HCT116 (cell line): ENCODE measurements at regions not wholly inside any gene's neighbourhood (a gene's known extent, or its start where the extent isn't known, plus 50 kb on each side); places are given as distances from the start of the nearest gene placed in this dataset.

ENCODE experiments used
- ATAC-seq: fragments of 200-7000 bp; cut with Tn5 transposase; 2 replicates; pipeline ENCODE4 v1.9.1; 2020; ENCODE audit warnings: mild to moderate bottlenecking, moderate library complexity
- BruUV-seq: library from RNA; stranded (reverse); fragments of 400-500 nt; replicated peaks from 2 replicates; lab custom pipeline; 2021; lab: Mats Ljungman, UMichigan
- CTCF ChIA-PET: fragments of 300-600 bp; sonication (Branson Sonifier 250); formaldehyde crosslinking; loops from one replicate; lab custom pipeline; 2021; ENCODE audit warnings: antibody characterized with exemption; lab: Charles Lee
- POLR2A ChIA-PET: fragments of 300-600, 350-600 bp; sonication (Branson Sonifier 250); formaldehyde crosslinking; loops from one replicate; lab custom pipeline; 2021; ENCODE audit warnings: antibody characterized with exemption; lab: Charles Lee
- RAD21 ChIA-PET, 2 experiments: fragments of 300-600 bp; sonication (Branson Sonifier 250); formaldehyde crosslinking; loops; one replicate each; lab custom pipeline; 2023; ENCODE audit warnings: low total read pairs in 2 of 2; ENCODE audit not compliant: uncharacterized antibody in 2 of 2, unreplicated experiment in 2 of 2, low non-redundant PET in 1 of 2; lab: Charles Lee
- DNase-seq: peaks from one replicate; pipeline ENCODE4 v3.0.0-alpha.2; 2010; ENCODE audit warnings: low read depth, low spot score
- H2AFZ ChIP-seq: fragments of 200-600 bp; shearing (Covaris generic), sonication (generic); 2 replicates; pipeline ENCODE4 v1.6.1; 2017; ENCODE audit warnings: low read depth, mixed run types, mixed read lengths, antibody characterized with exemption, low read length; ENCODE audit not compliant: poor library complexity, severe bottlenecking
- H3K27ac ChIP-seq: 2 replicates; pipeline ENCODE4 v1.5.1; 2012; ENCODE audit warnings: low read depth, low read length
- H3K27me3 ChIP-seq: fragments of 200-600 bp; sonication (generic); 2 replicates; pipeline ENCODE4 v1.6.1; 2016; ENCODE audit warnings: mixed run types, low read length, mixed read lengths; ENCODE audit not compliant: insufficient read depth
- H3K36me3 ChIP-seq, 2 experiments: fragments of 200-500 bp in 1 of 2; fragments of 200-600 bp in 1 of 2; sonication (Bioruptor generic) in 1 of 2; sonication (generic) in 1 of 2; 2 replicates each; pipeline versions ENCODE4 v1.5.1 to v1.6.1; 2014 to 2016; ENCODE audit warnings: low read length in 2 of 2, inconsistent platforms in 1 of 2, mixed read lengths in 1 of 2, mixed run types in 1 of 2; ENCODE audit not compliant: insufficient read depth in 2 of 2, control insufficient read depth in 1 of 2
- H3K4me1 ChIP-seq, 2 experiments: fragments of 200-600 bp in 1 of 2; sonication (generic) in 1 of 2; 2 replicates each; pipeline versions ENCODE4 v1.5.1 to v1.6.1; 2012 to 2017; ENCODE audit warnings: low read length in 2 of 2, inconsistent platforms in 1 of 2, mild to moderate bottlenecking in 1 of 2, mixed read lengths in 1 of 2, mixed run types in 1 of 2, moderate library complexity in 1 of 2; ENCODE audit not compliant: insufficient read depth in 2 of 2, control insufficient read depth in 1 of 2
- H3K4me2 ChIP-seq: fragments of 200-600 bp; sonication (generic); 2 replicates; pipeline ENCODE4 v1.6.1; 2017; ENCODE audit warnings: mixed run types, low read length, mixed read lengths
- H3K4me3 ChIP-seq, 2 experiments: fragments of 200-600 bp in 1 of 2; sonication (generic) in 1 of 2; replicated peaks in 1 of 2; 2 replicates each; pipeline ENCODE4 v1.5.1; 2011 to 2016; ENCODE audit warnings: low read length in 2 of 2, control low read depth in 1 of 2, low read depth in 1 of 2, mild to moderate bottlenecking in 1 of 2, mixed read lengths in 1 of 2, mixed run types in 1 of 2
- H3K79me2 ChIP-seq: fragments of 200-600 bp; sonication (generic); 2 replicates; pipeline ENCODE4 v1.6.1; 2017; ENCODE audit warnings: mild to moderate bottlenecking, mixed run types, low read length, moderate library complexity, mixed read lengths; ENCODE audit not compliant: insufficient read depth
- H3K9ac ChIP-seq: fragments of 200-600 bp; sonication (generic); 2 replicates; pipeline ENCODE4 v1.6.1; 2016; ENCODE audit warnings: low read length, mixed read lengths
- H3K9me2 ChIP-seq: fragments of 200-600 bp; sonication (generic), shearing (Covaris generic); 2 replicates; pipeline ENCODE4 v1.6.1; 2017; ENCODE audit warnings: mixed run types, mild to moderate bottlenecking, moderate library complexity; ENCODE audit not compliant: insufficient read depth
- H3K9me3 ChIP-seq, 2 experiments: fragments of 200-500 bp in 1 of 2; fragments of 200-600 bp in 1 of 2; sonication (Bioruptor generic) in 1 of 2; sonication (generic) in 1 of 2; 2 replicates each; pipeline ENCODE4 v1.6.1; 2014 to 2017; ENCODE audit warnings: low read length in 2 of 2, mixed read lengths in 2 of 2, inconsistent platforms in 1 of 2, low read depth in 1 of 2, mild to moderate bottlenecking in 1 of 2, mixed run types in 1 of 2, moderate library complexity in 1 of 2; ENCODE audit not compliant: control insufficient read depth in 1 of 2, insufficient read depth in 1 of 2
- H4K20me1 ChIP-seq: fragments of 200-600 bp; sonication (generic), shearing (Covaris generic); 2 replicates; pipeline ENCODE4 v1.6.1; 2017; ENCODE audit warnings: mixed run types, mild to moderate bottlenecking, moderate library complexity; ENCODE audit not compliant: insufficient read depth
- ATF3 ChIP-seq: IDR thresholded peaks from 2 replicates; pipeline ENCODE4 v1.6.1; 2012
- CBX3 ChIP-seq: IDR thresholded peaks from 2 replicates; pipeline ENCODE4 v1.6.1; 2012; ENCODE audit warnings: low read depth
- CEBPB ChIP-seq: IDR thresholded peaks from 2 replicates; pipeline ENCODE4 v1.6.1; 2012; ENCODE audit warnings: low read depth
- CTCF ChIP-seq, 3 experiments: fragments of 200-600 bp in 1 of 3; sonication (generic) in 1 of 3; IDR thresholded peaks in 2 of 3; conservative IDR thresholded peaks in 1 of 3; 2 replicates each; pipeline ENCODE4 v1.5.1; 2012 to 2017; ENCODE audit warnings: low read depth in 2 of 3, low read length in 2 of 3, antibody characterized with exemption in 1 of 3, borderline replicate concordance in 1 of 3, control low read depth in 1 of 3, mild to moderate bottlenecking in 1 of 3, mixed read lengths in 1 of 3, mixed run types in 1 of 3, moderate library complexity in 1 of 3; ENCODE audit not compliant: insufficient read depth in 1 of 3
- EGR1 ChIP-seq: IDR thresholded peaks from 2 replicates; pipeline ENCODE4 v1.6.1; 2012; ENCODE audit warnings: low read depth
- ELF1 ChIP-seq: IDR thresholded peaks from 2 replicates; pipeline ENCODE4 v1.6.1; 2012; ENCODE audit warnings: low read depth, borderline replicate concordance
- EZH2 ChIP-seq: fragments of 200-600 bp; sonication (generic); IDR thresholded peaks from 2 replicates; pipeline ENCODE4 v1.6.1; 2017; ENCODE audit warnings: antibody characterized with exemption, mixed run types
- EZH2phosphoT487 ChIP-seq: fragments of 200-600 bp; IDR thresholded peaks from 2 replicates; pipeline ENCODE4 v1.6.1; 2018; ENCODE audit warnings: antibody characterized with exemption, borderline replicate concordance
- FOSL1 ChIP-seq: IDR thresholded peaks from 2 replicates; pipeline ENCODE4 v1.6.1; 2012; ENCODE audit warnings: low read depth
- JUND ChIP-seq: IDR thresholded peaks from 2 replicates; pipeline ENCODE4 v1.6.1; 2012
- POLR2A ChIP-seq: IDR thresholded peaks from 2 replicates; pipeline ENCODE4 v1.7.0; 2011; ENCODE audit warnings: borderline replicate concordance; ENCODE audit not compliant: insufficient read depth, insufficient read length; ENCODE audit errors: extremely low read depth
- POLR2AphosphoS5 ChIP-seq: IDR thresholded peaks from 2 replicates; pipeline ENCODE4 v1.6.1; 2011; ENCODE audit warnings: mild to moderate bottlenecking, low read depth, low read length, moderate library complexity
- SP1 ChIP-seq: IDR thresholded peaks from 2 replicates; pipeline ENCODE4 v1.6.1; 2012; ENCODE audit warnings: low read depth
- YY1 ChIP-seq: IDR thresholded peaks from 2 replicates; pipeline ENCODE4 v1.6.1; 2011; ENCODE audit warnings: low read length, low read depth, moderate library complexity, mild to moderate bottlenecking; ENCODE audit not compliant: insufficient replicate concordance; ENCODE audit errors: extremely low read depth
- ZFX ChIP-seq: fragments of 450-650 bp; IDR thresholded peaks from 2 replicates; pipeline ENCODE4 v1.6.1; 2017
- ZNF274 ChIP-seq: fragments of 200-500 bp; sonication (Bioruptor generic); IDR thresholded peaks from 2 replicates; pipeline ENCODE4 v1.6.1; 2014; ENCODE audit warnings: mild to moderate bottlenecking, low read depth, low read length, inconsistent platforms
- intact Hi-C: fragments of 100-400 bp; cut with micrococcal nuclease; formaldehyde crosslinking; loops from 2 replicates; pipeline ENCODE4 v1.10.0; 2022
- TF ChIP-seq, protein P1 (sequence below): IDR thresholded peaks from 2 replicates; pipeline ENCODE4 v1.6.1; 2011; ENCODE audit warnings: mild to moderate bottlenecking, low read length, moderate library complexity; ENCODE audit not compliant: insufficient replicate concordance; ENCODE audit errors: extremely low read depth
- TF ChIP-seq, protein P2 (sequence below): IDR thresholded peaks from 2 replicates; pipeline ENCODE4 v1.6.1; 2012

- no TSS peak for BruUV-seq
- Histone ChIP-seq H2AFZ (no peak overlapping the region), H3K4me3 (no peak overlapping the region), H3K27ac (no peak overlapping the region)
- ATAC-seq (no peak), DNase-seq (no peak)
- RAD21 ChIA-PET, result no interaction called here
- no peak for TF ChIP-seq FOSL1
- no peak for TF ChIP-seq JUND
- TF ChIP-seq, protein P1, sequence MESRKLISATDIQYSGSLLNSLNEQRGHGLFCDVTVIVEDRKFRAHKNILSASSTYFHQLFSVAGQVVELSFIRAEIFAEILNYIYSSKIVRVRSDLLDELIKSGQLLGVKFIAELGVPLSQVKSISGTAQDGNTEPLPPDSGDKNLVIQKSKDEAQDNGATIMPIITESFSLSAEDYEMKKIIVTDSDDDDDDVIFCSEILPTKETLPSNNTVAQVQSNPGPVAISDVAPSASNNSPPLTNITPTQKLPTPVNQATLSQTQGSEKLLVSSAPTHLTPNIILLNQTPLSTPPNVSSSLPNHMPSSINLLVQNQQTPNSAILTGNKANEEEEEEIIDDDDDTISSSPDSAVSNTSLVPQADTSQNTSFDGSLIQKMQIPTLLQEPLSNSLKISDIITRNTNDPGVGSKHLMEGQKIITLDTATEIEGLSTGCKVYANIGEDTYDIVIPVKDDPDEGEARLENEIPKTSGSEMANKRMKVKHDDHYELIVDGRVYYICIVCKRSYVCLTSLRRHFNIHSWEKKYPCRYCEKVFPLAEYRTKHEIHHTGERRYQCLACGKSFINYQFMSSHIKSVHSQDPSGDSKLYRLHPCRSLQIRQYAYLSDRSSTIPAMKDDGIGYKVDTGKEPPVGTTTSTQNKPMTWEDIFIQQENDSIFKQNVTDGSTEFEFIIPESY, result no peak
- TF ChIP-seq EZH2, result no peak
- TF ChIP-seq YY1, result no peak
- no peak for TF ChIP-seq CTCF (IDR thresholded peaks at IDR 0.05 in 2 of 3, conservative IDR thresholded peaks at IDR 0.05 in 1 of 3; ENCODE audit: borderline replicate concordance in 1 of 3, insufficient read depth in 1 of 3, low read depth in 2 of 3, low read length in 2 of 3)
- TF ChIP-seq ZFX, result no peak
- TF ChIP-seq ZNF274, result no peak
- TF ChIP-seq EGR1, result no peak
- no peak for TF ChIP-seq CEBPB
- no peak for TF ChIP-seq EZH2phosphoT487
- no peak for TF ChIP-seq POLR2A
- TF ChIP-seq POLR2AphosphoS5, result no peak
- no peak for TF ChIP-seq ATF3
- TF ChIP-seq, protein P2, sequence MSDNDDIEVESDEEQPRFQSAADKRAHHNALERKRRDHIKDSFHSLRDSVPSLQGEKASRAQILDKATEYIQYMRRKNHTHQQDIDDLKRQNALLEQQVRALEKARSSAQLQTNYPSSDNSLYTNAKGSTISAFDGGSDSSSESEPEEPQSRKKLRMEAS, result no peak
- TF ChIP-seq ELF1, result no peak
- TF ChIP-seq CBX3, result no peak
- no peak for TF ChIP-seq SP1
- TF ChIP-seq, all 23 proteins: peak for 0
- POLR2A ChIA-PET, result no interaction called here
- Histone ChIP-seq H3K9me2 (no peaks in the 10 kb centered on the region), H3K36me3 (no peaks in the 10 kb centered on the region), H3K9me3 (no peaks in the 10 kb centered on the region), H4K20me1 (no peaks in the 10 kb centered on the region), H3K4me1 (peaks cover 6 to 18% of the 10 kb centered on the region in 2 experiments; a peak in 1 of 4 replicates), H3K9ac (no peak overlapping the region), H3K27me3 (no peaks in the 10 kb centered on the region), H3K79me2 (no peaks in the 10 kb centered on the region), H3K4me2 (no peak overlapping the region)
- intact Hi-C loops, result no loop called here
- CTCF ChIA-PET, result no interaction called here
Observed at GRCh38 chr2:226564667-226565066, 235.0 kb downstream of the IRS1 start.
